ENCODE measurements at regions not wholly inside any gene's neighbourhood (a gene's known extent, or its start where the extent isn't known, plus 50 kb on each side); places are given as distances from the start of the nearest gene placed in this dataset.

DNA sequence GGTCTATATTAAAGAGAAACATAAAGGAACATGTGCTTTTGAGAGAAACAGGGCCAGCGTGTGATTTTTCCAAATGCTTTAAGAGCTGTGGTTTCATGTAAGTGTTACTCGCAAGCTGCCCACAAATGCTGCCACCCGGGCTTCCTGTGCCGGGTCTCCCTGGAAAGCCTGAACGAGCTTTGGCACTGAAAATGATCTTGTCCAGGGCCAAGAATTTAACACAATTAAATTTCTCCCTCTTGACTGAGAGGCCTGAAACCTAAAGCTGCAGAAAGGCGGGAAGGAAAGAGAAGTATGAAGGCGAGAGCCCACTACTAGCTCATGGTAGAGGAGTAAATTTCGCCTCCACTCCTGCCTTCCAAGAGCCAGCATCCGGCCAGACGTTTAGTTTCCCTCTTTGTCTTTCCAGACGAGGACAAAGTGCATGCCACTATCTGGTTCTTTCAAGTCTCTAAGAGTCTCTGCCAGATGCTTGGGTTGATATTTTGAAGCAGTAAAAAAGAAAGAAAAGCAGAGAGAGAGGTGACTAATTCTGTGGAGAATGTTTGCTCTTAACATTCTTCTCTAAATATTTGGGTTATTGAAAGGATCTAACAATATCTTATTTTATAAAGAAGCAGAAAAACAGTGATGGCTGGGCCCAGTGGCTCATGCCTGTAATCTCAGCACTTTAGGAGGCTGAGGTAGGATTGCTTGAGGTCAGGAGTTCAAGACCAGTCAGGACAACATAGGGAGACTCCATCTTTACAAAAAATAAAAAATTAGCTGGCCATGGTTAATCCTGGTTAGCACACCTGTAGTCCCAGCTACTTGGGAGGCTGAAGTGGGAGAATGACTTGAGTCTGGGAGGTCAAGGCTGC, 100.0 kb upstream of the HNRNPU start:
- TF ChIP-seq EP300 (conservative IDR thresholded peaks at IDR 0.05; ENCODE audit: poor library complexity, severe bottlenecking) (no peak), EZH2 (IDR thresholded peaks at IDR 0.05; ENCODE audit: borderline replicate concordance, insufficient read depth, low read length, poor library complexity, severe bottlenecking) (no peak), POLR2AphosphoS5 (IDR thresholded peaks at IDR 0.05) (no peak), RAD21 (conservative IDR thresholded peaks at IDR 0.05) (no peak), TAF1 (IDR thresholded peaks at IDR 0.05; ENCODE audit: low read depth) (no peak), REST (IDR thresholded peaks at IDR 0.05; ENCODE audit: borderline replicate concordance) (no peak), SMC3 (conservative IDR thresholded peaks at IDR 0.05; ENCODE audit: poor library complexity) (no peak)
- TF ChIP-seq, protein P1, sequence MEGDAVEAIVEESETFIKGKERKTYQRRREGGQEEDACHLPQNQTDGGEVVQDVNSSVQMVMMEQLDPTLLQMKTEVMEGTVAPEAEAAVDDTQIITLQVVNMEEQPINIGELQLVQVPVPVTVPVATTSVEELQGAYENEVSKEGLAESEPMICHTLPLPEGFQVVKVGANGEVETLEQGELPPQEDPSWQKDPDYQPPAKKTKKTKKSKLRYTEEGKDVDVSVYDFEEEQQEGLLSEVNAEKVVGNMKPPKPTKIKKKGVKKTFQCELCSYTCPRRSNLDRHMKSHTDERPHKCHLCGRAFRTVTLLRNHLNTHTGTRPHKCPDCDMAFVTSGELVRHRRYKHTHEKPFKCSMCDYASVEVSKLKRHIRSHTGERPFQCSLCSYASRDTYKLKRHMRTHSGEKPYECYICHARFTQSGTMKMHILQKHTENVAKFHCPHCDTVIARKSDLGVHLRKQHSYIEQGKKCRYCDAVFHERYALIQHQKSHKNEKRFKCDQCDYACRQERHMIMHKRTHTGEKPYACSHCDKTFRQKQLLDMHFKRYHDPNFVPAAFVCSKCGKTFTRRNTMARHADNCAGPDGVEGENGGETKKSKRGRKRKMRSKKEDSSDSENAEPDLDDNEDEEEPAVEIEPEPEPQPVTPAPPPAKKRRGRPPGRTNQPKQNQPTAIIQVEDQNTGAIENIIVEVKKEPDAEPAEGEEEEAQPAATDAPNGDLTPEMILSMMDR (IDR thresholded peaks at IDR 0.05; ENCODE audit: poor library complexity, severe bottlenecking) = no peak

Measured in neural cell (in vitro differentiated cells).